Putamen (tissue), 1 donor: ENCODE measurements at regions not wholly inside any gene's neighbourhood (a gene's known extent, or its start where the extent isn't known, plus 50 kb on each side); places are given as distances from the start of the nearest gene placed in this dataset.

Source experiments
- DNase-seq: peaks from one replicate; pipeline ENCODE4 v3.0.0-alpha.2; 2016; ENCODE audit warnings: low spot score

GRCh38 chr7:117929237-117929636, 56.0 kb upstream of the CTTNBP2 start:
- DNase-seq, result no peak

GRCh38 chr7:117931314-117931713, 58.1 kb upstream of the CTTNBP2 start:
- no peak for DNase-seq

GRCh38 chr7:117937049-117937752, 64.0 kb upstream of the CTTNBP2 start:
- no peak for DNase-seq

GRCh38 chr7:117937753-117938483, 64.7 kb upstream of the CTTNBP2 start:
- no peak for DNase-seq

GRCh38 chr7:117941138-117941810, 68.0 kb upstream of the CTTNBP2 start:
- no peak for DNase-seq

- no peak for DNase-seq
Observed at GRCh38 chr7:117942780-117943179, 69.5 kb upstream of the CTTNBP2 start.

GRCh38 chr7:117944886-117945285, 71.6 kb upstream of the CTTNBP2 start:
- DNase-seq, result no peak

GRCh38 chr7:117946151-117946633, 73.0 kb upstream of the CTTNBP2 start:
- no peak for DNase-seq

- DNase-seq, result no peak
Observed at GRCh38 chr7:117949232-117949631, 76.0 kb upstream of the CTTNBP2 start.

- DNase-seq, result no peak
Observed at GRCh38 chr7:117950601-117951260, 77.5 kb upstream of the CTTNBP2 start.

GRCh38 chr7:117951285-117951684, 78.0 kb upstream of the CTTNBP2 start:
- DNase-seq, result no peak

- no peak for DNase-seq
Observed at GRCh38 chr7:117951691-117952280, 78.5 kb upstream of the CTTNBP2 start.

GRCh38 chr7:117955046-117955445, 81.8 kb upstream of the CTTNBP2 start:
- DNase-seq, result no peak

GRCh38 chr7:117960351-117960750, 87.1 kb upstream of the CTTNBP2 start:
- peak; percentile 62 for DNase-seq

GRCh38 chr7:117961235-117961634, 88.0 kb upstream of the CTTNBP2 start:
- no peak for DNase-seq

- no peak for DNase-seq
Observed at GRCh38 chr7:117962366-117962994, 89.2 kb upstream of the CTTNBP2 start.

GRCh38 chr7:117963264-117964197, 90.3 kb upstream of the CTTNBP2 start:
- no peak for DNase-seq

GRCh38 chr7:117970801-117971200, 97.6 kb upstream of the CTTNBP2 start:
- no peak for DNase-seq

GRCh38 chr7:117971556-117972244, 98.5 kb upstream of the CTTNBP2 start:
- DNase-seq, result no peak

- no peak for DNase-seq
Observed at GRCh38 chr7:117972606-117973005, 99.4 kb upstream of the CTTNBP2 start.
